GM19438 (cell line): ENCODE measurements at regions not wholly inside any gene's neighbourhood (a gene's known extent, or its start where the extent isn't known, plus 50 kb on each side); places are given as distances from the start of the nearest gene placed in this dataset.
"Not testable (repeated sequence)": the region's sequence is repeated elsewhere in the genome, so short reads cannot be mapped to it uniquely, and the experiment has no call there.

ENCODE experiments used
- ATAC-seq: cut with Tn5 transposase; IDR thresholded peaks from one replicate; pipeline ENCODE4 v1.9.1; 2021; ENCODE audit warnings: low read depth; ENCODE audit not compliant: unreplicated experiment

GRCh38 chr6:106885679-106886078, 88.8 kb downstream of the CD24 start:
- ATAC-seq = no peak

DNA sequence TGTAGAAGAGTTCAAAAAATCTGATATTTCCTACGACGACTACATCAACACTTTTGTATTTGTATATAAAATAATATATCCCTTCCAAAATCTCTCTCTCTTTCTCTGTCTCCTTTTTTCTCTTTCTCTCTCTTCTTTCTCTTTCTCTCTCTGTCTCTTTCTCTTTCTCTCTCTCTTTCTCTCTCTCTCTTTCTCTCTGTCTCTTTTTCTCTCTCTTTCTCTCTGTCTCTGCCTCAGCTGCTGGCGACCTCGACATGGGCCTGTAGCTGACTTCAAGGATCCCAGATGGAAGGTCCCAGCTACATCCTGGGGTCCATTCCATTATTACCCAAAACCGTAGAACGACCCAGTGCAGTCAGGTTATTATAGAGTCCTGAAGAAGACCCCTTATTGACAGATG, 90.0 kb downstream of the CD24 start:
- ATAC-seq = no peak

- no peak for ATAC-seq
Measured at GRCh38 chr6:106883808-106884262, 90.7 kb downstream of the CD24 start.

GRCh38 chr6:106882601-106883518, 91.7 kb downstream of the CD24 start:
- no peak for ATAC-seq

- ATAC-seq = no peak
Measured at GRCh38 chr6:106882138-106882537, 92.4 kb downstream of the CD24 start.

DNA sequence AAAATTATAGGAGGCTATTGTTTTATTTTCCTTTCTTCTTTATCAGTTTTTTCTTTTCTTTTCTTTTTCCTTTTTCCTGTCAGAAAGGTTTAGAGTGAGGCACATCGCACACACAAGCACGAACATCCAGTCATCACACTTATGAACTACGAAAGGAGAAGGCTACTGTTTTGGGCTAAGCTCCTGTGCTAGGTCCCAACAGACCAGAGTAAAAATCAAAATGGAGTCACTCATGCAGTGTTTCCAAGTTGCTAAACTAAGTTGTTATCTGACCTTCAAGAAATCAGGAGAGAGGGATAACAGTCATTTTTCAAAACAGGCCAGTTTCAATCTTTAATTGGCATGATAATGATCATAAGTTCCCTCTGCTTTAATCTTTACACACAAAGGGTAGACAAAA, 93.6 kb downstream of the CD24 start:
- no peak for ATAC-seq

DNA sequence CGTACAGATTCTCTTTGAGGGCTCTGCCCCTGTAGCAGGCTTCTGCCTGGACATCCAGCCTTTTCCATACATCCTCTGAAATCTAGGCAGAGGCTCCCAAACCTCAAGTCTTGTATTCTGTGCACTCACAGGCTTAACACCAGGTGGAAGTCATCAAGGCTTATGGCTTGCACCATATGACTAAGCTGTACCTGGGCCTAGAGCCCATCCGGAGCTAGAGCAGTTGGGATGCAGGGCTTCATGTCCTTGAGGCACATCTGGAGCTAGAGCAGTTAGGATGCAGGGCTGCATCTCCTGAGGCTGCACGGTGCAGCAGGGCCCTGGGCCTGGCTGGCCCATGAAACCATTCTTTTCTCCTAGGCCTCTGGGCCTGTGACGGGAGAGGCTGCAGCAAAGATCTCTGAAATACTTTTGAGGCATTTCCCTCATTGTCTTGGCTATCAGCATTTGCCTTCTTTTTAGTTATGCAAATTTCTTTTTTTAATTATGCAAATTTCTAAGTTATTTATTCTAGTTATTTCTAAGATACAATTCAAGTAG, 98.7 kb downstream of the CD24 start:
- no peak for ATAC-seq

DNA sequence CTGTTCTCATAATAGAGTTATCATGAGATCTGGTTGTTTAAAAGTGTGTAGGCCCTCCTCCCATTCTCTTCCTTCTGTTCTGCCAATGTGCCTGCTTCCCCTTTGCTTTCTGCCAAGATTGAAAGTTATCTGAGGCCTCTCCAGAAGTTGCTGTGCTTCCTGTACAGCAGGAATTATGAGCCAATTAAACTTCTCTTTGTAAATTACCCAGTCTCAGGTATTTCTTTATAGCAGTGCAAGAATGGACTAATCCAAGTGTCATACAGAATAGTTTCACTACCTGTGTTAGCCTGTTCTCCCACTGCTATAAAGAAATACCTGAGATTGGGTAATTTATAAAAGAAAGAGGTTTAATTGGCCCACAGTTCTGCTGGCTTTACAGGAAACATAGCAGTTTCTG, 100.0 kb downstream of the CD24 start:
- no peak for ATAC-seq

DNA sequence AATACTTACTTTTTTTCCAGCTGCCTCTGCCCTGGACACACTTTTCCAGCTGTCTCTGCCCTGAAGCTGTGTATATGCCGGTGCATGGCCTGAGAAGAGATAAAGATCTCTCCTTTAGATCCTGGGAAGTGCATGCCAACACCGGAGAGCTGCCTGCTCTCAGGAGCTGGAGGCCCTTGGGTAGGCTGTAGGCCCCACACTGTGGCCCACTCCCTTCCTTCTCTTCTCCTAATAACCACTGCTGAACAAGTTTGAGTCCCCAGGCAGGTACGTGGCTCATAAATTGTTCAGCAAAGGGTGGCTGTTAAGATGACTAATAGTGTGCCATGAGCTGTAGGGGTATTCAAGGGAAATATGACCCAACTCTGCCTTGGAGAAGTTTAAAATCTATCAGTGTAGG, 102.5 kb downstream of the CD24 start:
- ATAC-seq = no peak

DNA sequence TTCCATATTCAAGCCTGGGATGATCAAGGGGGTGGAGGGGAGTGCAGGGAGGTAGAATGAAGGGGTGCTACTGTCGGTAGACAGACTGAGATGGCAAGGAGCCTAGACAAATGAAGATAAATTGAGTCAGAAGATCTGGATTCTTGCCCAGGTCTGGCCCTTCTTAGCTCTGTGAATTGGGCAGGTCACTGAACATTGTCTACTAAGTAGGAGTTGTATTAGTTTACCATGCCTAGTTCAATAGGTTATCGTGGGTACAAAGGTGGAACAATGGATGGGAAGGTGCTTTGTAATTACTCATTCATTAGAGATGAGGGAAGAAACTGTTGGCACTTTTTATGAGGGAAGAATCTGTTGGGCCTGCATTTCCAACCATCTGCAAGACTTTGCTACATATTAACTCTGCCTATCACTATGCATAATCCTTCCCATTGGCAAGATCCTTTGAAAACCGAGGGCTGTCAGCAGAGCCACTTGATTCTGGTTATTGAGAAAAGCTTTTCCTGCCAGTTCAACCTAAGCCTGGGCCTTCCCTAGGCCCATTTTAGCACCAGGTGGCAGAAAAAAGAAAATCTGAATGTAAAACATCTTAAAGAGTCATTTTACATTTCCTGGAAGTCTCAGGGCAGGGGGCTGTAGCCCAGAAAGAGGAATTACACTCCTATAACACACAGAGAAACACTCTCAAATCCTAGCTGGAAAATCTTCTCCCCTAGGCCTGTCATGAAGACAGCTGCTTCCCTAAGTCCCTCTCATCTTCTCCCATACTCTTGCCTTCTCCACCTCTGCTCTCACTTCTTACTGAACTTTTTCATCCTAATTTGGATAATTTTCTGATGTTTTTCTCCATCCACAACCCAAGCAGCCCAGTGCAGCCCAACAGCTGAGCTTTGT, 103.5 kb downstream of the CD24 start:
- ATAC-seq = no peak

- ATAC-seq = no peak
Measured at GRCh38 chr6:106870069-106870468, 104.5 kb downstream of the CD24 start.

DNA sequence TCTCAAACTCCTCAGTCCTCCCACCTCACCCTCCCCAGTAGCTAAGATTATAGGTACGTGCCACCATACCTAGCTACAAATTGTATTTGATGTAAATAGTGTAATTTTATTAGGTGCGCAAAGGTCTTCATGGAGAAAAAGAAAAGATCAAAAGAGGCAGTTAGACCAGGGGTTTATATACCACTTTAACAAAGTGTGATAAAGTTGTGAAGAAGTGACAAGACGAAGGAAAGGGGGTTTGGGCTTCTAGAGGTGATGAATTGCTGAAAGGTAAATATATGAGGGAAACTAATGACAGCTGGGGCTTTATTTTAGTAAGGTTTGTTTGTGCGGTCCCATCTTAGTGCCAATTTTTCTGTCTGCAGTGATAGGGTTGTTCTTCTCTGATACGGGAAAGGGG, 105.3 kb downstream of the CD24 start:
- ATAC-seq = no peak

- no peak for ATAC-seq
Measured at GRCh38 chr6:106866875-106867658, 107.5 kb downstream of the CD24 start.

- ATAC-seq = no peak
Measured at GRCh38 chr6:106862858-106863257, 111.7 kb downstream of the CD24 start.

GRCh38 chr6:106860940-106861339, 113.6 kb downstream of the CD24 start:
- no peak for ATAC-seq

DNA sequence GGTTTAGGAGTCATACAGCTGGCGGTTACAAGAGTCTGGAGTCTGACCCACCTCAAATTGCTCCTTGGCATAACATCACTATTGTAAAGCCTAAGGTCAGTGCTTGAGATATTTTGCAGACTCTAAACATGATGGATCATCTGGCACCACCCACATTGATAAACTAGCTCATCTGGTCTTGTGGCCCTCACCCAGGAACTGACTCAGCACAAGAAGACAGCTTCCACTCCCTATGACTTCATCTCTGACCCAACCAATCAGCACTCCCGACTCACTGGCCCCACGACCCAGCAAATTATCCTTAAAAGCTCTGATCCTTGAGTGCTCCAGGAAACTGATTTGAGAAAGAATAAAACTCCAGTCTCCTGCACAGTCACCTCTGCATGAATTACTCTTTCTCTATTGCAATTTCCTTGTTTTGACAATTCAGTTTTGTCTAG, 115.9 kb downstream of the CD24 start:
- ATAC-seq = no peak

DNA sequence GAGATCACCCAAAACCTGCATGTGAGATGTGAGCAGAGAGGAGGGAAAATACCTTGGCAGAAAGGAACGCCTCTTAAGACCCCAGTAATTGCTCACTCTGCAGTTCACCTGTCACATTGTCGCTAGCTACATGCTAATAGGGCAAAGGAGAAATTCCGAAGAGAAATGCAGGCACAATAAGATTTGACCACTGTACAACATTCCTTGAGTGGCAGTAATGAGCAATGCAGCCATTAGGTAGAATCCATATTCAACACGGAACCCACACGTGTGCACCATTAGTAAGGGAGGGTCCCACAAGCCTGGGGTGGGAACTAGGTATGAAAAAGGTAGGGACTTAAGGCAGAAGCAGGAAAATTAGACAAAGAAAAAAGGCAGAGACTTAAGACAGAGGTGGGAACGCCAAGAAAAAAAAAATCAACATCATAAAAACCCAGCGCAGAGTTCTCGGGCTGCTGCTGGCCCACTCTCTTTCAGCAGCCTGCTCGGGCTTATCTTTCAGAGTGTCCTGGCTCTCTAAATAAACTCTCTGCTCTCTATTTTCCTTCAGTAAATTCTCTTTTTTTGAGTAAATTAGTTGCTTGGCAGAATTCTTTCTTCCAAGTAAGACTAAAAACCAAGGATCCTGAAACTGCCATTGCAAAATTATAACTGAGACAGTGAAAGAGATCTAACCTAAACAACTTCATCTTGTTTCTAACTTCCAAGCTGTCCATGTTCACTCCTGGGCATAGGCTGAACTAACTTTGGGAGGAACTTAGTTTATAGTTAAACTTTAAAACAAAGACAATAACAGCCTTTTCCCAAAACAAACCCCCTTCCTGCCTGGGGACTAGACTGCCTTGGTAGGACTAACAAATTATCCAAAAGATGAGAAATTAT, 116.5 kb downstream of the CD24 start:
- ATAC-seq = no peak

- not testable (repeated sequence) for ATAC-seq
Measured at GRCh38 chr6:106857310-106857709, 117.2 kb downstream of the CD24 start.

DNA sequence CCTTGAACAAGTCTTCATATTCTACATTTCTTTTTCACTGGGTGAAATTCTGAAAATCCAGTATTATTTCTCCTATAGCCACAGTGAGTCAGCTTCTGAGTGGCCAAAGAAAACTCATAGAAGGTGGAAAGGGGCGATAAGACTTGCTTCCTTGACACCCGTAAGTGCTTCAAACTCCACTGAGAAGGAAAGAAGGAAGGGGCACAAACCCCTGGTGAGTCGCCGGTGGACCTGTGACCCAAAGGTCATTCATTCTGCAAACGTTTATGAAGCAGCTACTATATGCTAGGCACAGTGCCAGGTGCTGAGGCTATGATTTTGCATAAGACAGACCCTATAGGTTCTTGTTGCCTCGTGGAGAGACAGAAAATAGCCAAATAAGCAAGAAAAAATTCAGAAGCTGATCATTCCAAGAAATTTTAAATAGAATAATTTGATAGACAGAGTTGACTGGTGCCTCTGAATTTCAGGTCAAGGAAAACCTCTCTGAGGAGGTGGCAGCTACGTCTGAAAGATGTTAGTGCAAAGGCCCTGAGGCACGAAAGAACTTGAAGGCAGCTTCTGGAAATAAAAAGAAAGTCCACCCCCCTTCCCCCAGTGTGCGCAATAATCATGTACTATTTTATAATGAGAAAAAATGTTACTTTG, 118.2 kb downstream of the CD24 start:
- no peak for ATAC-seq
